DMS 273 (cell line): ENCODE measurements at regions not wholly inside any gene's neighbourhood (a gene's known extent, or its start where the extent isn't known, plus 50 kb on each side); places are given as distances from the start of the nearest gene placed in this dataset.

Experiments used
- DNase-seq: peaks from one replicate; lab custom pipeline; 2025; ENCODE audit not compliant: unreplicated experiment; lab: John Stamatoyannopoulos, UW

DNA sequence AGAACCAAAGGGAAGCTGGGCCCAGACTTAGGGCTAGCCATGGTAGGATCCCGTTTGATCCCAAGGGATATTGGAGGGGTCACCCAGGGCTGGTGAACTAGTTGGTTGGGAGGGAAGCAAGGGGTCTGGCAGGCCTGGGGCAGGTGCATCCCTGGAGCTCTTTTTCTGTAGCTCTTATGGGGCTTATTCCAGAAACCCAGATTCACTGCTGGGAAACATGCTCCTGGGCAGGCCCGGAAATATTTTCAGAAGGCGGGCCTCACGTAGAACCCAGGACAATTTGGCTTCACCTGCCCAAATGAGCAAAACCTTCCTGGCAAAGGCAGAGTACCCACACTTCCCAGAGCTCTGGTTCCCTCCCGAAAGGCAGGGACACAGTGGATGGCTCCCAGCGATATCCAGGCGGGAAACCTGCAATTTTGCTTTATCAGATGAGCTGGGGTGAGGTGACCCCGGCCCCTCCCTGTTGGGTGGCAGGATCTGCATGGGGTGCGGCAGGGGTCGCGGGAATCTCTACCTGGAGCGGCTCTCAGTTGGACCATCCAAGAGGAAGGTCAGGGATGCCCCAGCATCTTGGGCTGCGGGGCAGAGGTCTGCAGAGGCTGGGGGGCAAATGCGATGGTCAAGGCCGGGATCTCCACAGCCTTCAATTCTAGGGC lies 533.9 kb downstream of the TCERG1L start:
- no peak for DNase-seq

DNA sequence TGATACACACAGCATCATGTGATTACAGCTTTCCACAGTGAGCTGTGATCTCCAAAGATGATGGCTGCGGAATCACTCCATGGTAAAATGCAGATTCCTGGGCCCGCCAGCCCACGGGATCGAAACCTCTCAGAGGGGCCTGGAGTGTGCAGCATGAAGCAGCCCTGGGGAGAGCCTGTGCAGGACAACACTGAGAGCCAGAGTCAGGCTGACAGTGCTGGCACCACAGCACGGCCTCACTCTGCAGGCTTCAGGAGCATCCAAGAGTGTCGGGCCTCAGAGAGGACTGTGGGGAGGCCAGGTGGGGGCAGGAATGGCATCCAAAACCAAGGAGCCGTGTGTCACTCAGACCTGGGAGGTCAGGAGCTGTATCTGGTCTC lies 533.4 kb downstream of the TCERG1L start:
- DNase-seq: no peak

DNA sequence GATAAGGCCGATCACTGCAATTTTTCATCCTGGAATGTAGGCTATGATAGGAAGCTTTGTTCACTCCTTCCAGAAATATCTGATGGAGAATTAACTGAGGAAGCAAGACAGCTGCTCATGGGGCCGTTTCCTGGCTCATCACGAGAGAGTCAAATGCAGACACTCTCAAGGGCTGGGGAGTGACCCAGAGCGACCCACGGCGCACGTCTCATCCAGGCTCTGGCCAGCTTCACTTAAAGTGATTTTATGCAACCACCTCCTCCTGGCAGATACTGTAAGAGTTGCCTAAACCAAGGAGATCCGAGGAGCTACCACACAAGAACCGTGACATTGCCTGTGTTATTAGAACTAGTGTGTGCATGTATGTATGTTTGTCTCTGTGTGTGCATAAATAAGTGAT lies 530.8 kb downstream of the TCERG1L start:
- DNase-seq: no peak

DNA sequence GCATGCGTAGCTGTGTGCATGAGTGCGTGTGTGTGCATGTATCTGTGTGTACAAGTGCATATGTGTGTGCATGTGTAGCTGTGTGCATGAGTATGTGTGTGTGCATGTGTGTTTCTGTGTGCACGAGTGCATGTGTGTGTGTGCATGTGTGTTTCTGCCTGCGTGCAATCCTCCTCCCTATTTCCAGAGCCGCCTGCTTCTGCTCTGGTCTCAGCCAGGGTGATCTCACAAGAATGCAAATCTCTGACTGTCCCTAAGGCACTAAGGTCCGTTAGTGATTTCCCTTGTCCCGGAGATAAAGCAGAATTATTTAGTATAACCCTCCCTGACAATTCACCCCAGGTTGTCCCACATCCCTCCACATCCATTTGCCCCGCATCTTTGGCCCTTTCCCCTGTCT lies 530.3 kb downstream of the TCERG1L start:
- no peak for DNase-seq

DNA sequence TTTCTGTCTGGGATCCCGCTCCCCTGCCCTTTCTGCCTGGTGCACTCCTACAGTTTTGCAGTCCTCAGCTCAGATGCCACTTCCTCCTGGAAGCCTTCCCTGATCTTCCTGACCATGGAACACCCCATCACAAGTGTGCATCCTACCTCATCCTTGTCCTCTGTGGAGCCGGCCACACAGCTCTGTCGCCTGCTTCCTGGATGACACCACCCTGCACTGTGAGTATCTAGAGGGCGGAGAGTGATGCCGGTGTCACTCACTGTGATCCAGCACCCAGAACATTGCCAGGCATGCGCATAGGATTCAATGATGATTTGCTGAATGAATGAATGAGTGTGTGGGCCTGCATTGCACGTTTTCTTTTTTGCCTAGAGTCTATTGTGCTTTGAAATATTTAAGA lies 529.9 kb downstream of the TCERG1L start:
- DNase-seq: no peak

DNA sequence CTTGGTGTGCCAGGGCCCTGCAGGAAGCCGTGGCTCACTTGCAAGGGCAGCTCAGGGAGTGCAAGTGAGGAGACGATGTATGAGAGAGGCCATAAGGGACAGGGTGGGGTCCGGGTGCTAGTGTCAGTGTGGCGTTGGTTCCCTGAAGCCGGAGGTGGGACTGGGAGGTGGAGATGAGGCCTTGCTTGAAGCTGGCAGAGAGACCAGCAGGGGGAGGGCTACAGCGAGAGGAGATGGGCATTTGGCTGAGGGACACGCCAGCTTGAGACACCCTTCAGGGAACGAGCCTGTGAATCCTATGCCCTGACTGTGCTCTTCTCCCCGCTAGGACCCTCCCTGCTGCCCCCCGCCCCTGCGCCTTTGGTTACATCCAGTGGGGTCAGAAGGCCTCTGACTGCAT lies 529.1 kb downstream of the TCERG1L start:
- DNase-seq: peak; percentile 6

DNA sequence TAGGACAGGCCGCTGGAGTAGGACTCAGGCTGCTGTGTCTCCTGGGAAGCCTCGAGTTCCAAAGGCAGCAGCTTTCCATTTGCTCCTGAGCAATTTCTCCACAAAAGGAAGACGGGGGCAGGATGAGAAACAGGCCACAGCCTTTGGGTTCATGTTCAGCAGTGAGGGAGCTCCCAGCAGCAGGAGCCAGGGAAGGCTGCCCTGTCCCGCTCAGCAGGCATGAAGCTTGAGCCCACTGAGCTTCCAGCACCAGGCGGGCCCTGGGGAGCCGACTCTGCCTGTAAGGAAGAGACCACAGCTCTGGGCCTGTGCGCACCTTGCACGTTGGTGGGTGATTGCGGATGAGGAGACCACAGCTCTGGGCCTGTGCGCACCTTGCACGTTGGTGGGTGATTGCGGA lies 527.2 kb downstream of the TCERG1L start:
- DNase-seq: no peak

DNA sequence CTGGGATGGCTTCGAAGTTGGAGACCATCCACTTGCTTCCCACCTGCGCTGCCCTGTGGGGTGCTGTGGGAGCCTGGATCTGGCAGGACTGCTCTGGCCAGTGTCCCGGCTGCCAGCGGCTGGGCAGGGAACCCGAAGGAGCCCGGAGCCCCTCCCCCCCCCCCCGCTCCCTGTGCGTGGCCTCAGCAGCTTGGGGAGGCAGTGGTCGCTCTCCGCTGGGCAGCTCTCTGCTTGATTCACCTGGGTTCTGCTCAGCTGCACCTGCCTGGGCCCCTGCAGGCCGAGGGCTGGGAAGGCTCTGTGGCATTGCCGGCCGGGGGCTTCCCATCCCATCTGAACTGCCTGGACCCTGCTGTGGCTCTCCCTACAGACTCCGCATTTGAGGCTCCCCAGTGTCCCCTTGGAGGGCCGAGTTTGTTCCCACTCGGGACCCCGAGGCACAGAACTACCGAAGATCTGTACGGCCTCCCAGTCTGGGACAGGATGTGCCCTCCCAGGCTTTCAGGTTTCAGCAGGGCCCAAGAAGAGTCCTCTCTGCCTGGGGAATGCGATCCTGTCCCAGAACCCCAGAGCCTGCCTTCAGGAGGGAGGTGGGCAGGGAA lies 525.1 kb downstream of the TCERG1L start:
- DNase-seq: no peak

DNA sequence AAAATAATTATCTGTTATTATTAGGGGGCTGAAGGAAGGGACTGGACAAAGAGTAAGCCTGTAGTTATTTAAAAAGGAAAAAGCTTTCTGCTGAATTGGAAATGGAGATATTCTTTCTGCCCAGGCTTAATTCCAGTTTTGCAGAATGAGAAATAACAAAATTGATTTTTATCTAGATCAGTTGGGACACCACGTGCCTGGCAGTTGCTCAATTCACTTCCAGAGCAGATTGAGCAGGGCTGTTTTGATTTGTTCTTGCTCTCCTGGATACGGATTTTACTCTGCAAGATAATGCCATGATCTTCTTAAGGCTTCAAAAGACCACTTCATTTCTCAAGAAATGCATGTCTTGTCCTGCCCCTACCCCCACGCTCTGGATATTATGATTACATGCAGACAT lies 524.3 kb downstream of the TCERG1L start:
- no peak for DNase-seq

DNA sequence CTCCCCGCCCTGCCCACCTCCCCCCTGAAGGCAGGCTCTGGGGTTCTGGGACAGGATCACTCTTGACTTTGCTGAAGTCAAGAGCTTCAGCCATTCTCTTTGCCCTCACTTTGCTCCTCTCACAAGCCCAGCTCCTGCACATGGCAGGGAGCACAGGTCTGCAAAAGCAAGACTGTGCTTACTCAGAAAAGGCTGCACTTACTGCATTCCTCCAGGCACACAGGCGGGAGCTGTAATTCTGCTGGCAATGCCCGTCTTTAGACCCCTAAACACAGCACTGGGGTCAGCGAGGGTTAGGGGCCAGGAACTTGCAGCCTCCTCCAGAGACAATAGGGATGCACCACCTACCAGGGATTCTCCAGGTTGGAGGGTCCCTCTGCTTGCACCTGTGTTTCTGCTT lies 523.7 kb downstream of the TCERG1L start:
- DNase-seq: no peak

DNA sequence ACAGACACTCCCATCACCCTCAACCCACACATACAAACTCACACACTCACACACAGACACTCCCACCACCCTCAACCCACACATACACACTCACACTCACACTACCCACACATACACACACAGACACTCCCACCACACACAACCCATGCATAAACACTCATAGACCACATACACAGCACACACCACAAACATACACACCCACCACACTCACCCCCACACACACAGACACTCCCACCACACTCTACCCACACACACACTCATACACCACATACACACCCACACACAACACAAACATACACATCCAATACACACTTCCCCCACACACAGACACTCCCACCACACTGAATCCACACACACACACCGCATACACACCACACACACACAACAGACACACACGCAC lies 521.2 kb downstream of the TCERG1L start:
- DNase-seq: no peak

DNA sequence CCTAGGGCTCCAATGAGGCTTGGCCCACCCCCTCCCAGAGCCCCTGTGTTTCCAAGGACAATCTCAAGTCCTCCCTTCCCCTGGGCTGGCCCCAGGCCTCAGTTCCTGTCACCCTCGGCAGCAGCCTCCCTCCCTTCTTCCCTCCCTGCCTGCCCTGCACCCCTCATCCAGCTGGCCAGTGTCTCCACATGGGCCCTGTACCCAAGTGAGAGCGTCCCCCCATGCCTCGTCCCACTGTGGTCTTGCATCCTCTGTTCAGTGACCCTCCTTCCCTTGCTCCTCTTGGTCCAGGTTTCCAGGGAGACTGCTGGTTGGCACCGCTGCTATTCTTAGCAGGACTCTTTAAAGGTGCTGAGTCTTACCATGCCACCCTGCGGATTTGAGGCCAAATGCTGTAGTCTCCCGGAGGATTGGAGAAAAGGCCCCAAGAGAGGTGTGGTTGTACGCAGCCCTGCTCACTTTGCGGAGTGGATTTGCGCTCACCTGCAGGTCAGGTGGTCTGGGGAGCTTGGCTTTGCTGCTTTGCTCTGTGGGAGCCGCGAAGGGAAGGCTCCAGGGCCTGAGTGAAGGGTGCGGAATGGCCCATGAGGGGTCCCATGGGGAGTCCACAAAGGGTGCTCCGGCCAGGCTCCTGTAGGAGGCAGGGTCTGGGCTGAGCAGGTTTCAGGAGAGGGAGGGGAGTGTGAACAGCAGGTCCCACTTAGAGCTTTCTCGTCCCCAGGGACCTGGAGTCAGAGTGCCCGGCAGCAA lies 519.2 kb downstream of the TCERG1L start:
- no peak for DNase-seq

DNA sequence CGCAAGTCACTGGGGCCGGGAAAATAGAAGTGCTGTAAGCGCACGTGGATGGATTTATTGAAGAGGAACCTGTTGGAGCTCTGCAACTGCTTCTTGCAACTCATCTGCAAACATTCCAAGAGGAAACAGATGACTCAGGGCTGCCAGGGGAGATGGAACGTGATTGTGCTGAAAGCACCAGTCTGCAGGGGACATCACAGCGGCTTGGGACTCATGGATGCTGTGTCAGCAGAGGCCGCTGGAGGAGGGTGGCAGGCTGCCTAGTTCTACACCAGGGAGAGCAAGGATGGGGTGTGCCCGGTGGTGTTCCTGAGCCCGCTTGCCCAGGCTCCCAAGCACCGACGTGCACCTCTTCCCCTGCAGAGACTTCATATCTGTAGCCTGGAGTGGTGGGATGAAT lies 515.7 kb downstream of the TCERG1L start:
- DNase-seq: no peak

DNA sequence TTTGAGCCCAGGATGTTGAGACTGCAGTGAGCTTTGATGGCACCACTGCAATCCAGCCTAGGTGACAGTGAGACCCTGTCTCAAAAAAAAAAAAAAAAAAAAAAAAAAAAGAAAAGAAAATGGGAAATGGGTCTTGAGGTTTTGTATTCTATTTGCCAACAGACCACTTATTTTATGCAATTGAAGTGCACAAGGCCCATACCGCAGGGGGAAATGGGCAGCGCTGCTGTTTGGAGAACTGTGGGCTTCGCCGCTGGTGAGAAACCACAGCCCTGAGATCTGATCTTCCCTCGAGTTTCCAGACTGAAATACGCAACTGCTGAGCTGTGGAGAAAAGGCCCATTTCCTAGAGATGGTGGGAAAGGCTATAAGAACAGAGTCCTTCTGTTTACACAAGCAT lies 512.0 kb downstream of the TCERG1L start:
- no peak for DNase-seq

DNA sequence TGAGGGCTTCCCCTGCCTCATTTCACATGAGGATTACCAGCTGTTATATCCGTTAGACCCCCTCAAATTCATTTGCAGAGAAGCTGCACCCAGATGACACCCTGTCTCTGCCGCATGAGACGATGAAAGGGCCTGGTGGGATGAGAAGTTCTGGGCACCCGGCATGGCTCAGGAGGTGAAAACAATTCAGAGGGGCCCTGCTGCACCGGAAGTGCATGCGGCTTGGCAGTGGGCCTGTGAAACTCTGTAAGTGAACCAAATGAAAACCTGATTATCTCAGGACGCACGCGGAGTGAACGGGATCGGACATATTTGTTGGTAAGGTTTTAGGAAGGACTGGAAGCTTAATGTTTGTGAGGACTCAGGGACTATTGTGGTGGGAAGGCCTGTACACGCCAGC lies 511.2 kb downstream of the TCERG1L start:
- DNase-seq: no peak

DNA sequence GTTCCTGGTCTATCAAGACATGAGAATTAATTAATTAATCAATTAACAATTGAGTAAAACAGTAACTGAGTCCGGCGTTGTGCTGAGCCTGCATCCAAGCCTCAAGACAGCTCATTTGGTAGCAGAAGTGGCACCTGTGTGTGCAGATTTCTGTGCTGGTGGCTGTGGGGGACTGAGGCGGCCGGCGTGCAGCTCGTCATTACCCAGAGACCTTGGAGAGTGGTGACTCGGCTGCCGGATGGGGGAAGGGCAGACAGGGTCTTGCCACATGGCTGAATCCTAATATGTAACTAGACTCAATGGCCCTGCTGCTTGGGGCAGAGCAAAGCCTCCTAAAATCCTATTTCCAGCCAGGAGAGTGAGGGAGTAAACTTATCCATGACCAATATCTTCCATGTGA lies 510.2 kb downstream of the TCERG1L start:
- no peak for DNase-seq

DNA sequence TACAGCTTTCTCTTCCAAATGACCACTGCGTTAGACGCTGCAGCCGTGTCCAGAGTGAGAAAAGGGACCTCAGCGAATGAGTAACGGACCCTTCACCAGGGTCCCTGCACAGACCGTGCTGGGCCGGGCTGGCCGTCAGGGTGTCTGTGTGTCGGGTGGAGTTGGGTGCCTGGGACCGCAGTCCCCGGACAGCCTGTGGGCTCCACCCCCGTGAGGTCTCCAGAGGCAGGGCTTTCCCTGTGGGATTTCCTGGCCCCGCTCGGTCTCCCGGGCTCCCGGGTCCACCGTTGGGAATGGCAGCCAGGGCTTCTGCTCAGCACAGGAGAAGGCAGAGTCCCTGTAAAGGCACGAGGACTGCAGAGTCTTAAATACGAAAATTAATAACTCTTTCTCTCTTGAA lies 509.7 kb downstream of the TCERG1L start:
- no peak for DNase-seq

DNA sequence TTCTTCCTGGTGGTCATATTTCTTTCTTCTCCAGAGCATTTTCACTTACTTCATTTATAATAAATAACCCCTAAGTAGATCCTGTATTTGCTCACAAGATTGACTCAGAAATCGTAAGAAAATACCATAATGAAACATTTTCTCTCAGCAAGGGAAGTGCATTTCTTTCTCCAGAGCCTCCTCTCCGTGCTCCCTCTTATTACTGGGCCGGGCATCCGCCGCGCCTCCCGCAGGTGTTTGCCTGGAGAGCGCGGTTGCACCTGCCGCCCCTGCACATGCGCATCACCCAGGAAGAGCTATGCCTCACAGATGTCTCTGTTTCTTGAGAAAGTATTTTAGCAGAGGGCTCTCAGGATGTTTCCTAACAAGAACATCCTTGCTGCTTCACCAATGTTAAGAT lies 509.2 kb downstream of the TCERG1L start:
- DNase-seq: no peak

DNA sequence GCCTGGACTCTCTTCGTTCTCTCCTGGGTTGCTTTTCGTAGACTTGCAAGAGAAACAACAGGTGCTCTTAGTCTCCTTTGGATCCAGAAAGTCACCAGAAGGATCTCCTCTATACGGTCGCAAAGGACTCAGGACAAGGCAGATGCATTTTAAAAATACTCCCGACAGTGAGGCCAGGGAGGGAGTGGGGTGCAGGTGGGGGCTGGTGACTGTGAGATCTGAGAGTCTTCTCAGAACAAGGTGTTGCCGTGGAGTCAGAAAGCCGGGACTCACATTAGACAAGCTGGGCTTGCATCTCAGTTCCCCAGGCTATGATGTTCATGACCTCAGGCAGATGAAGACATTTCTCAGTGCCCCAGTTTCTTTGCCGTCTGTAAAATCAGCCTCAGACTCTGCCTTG lies 507.2 kb downstream of the TCERG1L start:
- DNase-seq: no peak

DNA sequence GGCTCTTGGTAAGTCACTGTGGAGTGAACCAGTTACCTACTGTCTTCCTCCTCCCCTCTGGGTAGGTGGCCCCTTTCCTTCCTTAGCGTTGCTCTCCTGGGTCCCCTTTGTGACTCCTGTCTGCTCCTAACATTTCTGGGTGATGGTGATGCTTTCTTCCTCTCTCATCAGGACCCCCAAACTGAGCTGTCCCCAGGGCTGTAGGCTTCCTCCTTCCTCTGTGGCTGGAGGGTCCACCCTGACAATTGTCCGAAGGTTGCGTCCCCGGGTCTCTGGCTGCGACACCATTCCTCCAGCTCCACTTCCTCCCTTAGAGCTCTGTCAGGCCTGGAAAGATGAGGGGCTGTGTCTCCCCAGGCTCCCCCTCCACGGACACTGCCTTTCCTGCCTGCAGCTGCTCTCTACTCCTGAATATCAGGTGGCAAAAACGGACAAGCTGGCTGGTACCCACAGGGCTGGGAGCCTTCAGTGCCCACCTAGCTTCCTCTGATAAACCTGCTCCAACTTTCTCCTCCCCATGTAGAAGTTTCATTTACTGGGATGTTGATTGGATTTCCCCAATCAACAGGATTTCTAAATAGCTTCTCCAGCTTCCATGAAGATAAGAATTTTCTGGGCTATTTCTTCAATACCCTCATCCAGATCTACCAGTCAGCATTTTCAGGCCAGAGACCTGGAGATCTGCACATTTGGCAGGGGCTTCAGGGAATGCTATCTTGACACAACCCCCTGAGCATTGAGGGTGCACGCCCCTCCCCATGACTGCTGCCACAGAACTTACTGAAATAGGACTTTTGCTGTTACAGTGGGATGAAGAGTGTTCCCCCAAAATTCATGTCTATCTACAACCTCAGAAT lies 506.5 kb downstream of the TCERG1L start:
- DNase-seq: no peak

DNA sequence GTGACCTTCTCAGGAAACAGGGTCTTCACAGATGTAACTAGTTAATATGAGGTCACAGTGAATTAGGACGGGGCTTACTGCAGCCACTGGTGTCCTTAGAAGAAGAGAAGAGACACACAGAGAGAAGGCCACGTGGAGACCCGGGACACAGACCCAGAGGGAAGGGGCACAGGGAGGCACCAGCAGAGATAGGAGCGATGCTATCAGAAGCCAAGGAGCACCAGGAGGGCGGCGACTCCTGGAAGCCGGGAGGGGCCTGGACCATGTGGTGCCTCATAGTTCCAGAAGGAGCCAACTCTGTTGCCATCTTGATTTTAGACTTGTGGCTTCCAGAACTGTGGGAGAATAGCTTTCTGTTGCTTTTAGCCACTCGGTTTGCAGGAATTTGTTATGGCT lies 505.9 kb downstream of the TCERG1L start:
- no peak for DNase-seq

DNA sequence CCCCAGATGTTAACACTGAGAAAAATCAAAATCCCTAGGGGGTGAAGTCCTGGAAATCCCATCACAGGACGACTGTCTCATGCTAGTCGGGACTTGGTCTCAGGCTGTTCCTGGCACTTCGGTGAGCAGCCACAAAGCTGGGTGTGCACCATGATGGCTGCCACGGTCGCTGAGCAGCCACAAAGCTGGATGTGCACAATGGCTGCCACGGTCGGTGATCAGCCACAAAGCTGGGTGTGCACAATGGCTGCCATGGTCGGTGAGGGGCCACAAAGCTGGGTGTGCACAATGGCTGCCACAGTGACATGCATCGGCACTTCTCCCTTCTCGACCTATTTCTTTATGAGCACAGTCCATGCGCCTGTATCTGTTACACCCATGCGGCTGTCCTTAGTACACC lies 505.1 kb downstream of the TCERG1L start:
- DNase-seq: no peak
